Mesothelial cell of epicardium (in vitro differentiated cells): ENCODE measurements at regions not wholly inside any gene's neighbourhood (a gene's known extent, or its start where the extent isn't known, plus 50 kb on each side); places are given as distances from the start of the nearest gene placed in this dataset.

Source experiments
- DNase-seq, 2 experiments: peaks; one replicate each; pipeline ENCODE4 v3.0.0; 2021; ENCODE audit warnings: low spot score in 2 of 2; ENCODE audit not compliant: unreplicated experiment in 2 of 2
- H3K27ac Mint-ChIP-seq: 2 replicates; pipeline ENCODE4 v1.8.0; 2021; ENCODE audit warnings: mixed read lengths
- H3K27me3 Mint-ChIP-seq: 2 replicates; pipeline ENCODE4 v1.8.0; 2021; ENCODE audit warnings: low read depth, mixed read lengths
- H3K36me3 Mint-ChIP-seq: 2 replicates; pipeline ENCODE4 v1.8.0; 2021; ENCODE audit warnings: mixed read lengths
- H3K4me1 Mint-ChIP-seq: 2 replicates; pipeline ENCODE4 v1.8.0; 2021; ENCODE audit warnings: mixed read lengths
- H3K4me3 Mint-ChIP-seq: 2 replicates; pipeline ENCODE4 v1.8.0; 2021; ENCODE audit warnings: mild to moderate bottlenecking, moderate library complexity, mixed read lengths
- H3K9me3 Mint-ChIP-seq: 2 replicates; pipeline ENCODE4 v1.8.0; 2021; ENCODE audit warnings: mixed read lengths
- CTCF ChIP-seq: fragments of 200-600 bp; sonication (generic); IDR thresholded peaks from one replicate; pipeline ENCODE4 v1.5.0; 2021; ENCODE audit warnings: antibody characterized with exemption; ENCODE audit not compliant: unreplicated experiment

GRCh38 chr10:130729876-130730275 is 581.6 kb downstream of the TCERG1L start:
- Mint-ChIP-seq H3K36me3 (no peaks in the 10 kb centered on the region), H3K4me1 (peaks cover 27% of the 10 kb centered on the region), H3K4me3 (no peak overlapping the region), H3K9me3 (no peaks in the 10 kb centered on the region), H3K27me3 (peaks cover 9% of the 10 kb centered on the region), H3K27ac (no peak overlapping the region)
- no peak for DNase-seq
- no peak for TF ChIP-seq CTCF

- no peak for TF ChIP-seq CTCF
- Mint-ChIP-seq H3K9me3 (no peaks in the 10 kb centered on the region), H3K27me3 (peaks cover 31% of the 10 kb centered on the region), H3K4me3 (no peak overlapping the region), H3K36me3 (no peaks in the 10 kb centered on the region), H3K27ac (no peak overlapping the region), H3K4me1 (no peaks in the 10 kb centered on the region)
- DNase-seq, result no peak
Observed at GRCh38 chr10:130737186-130737585, 574.3 kb downstream of the TCERG1L start.

GRCh38 chr10:130737621-130738020 is 573.9 kb downstream of the TCERG1L start:
- TF ChIP-seq CTCF, result no peak
- DNase-seq, result peak; percentile 32 to 70
- no peaks in the 10 kb centered on the region for H3K9me3 Mint-ChIP-seq
- H3K27ac Mint-ChIP-seq, result no peak overlapping the region
- H3K4me3 Mint-ChIP-seq, result no peak overlapping the region
- no peaks in the 10 kb centered on the region for H3K36me3 Mint-ChIP-seq
- H3K27me3 Mint-ChIP-seq, result peaks cover 31% of the 10 kb centered on the region
- no peaks in the 10 kb centered on the region for H3K4me1 Mint-ChIP-seq

- TF ChIP-seq CTCF, result no peak
- Mint-ChIP-seq H3K4me1 (no peaks in the 10 kb centered on the region), H3K4me3 (no peak overlapping the region), H3K27me3 (peaks cover 32% of the 10 kb centered on the region), H3K9me3 (no peaks in the 10 kb centered on the region), H3K36me3 (no peaks in the 10 kb centered on the region), H3K27ac (no peak overlapping the region)
- peak in 1 of 2 experiments; percentile 1 for DNase-seq
Observed at GRCh38 chr10:130739016-130739756, 572.3 kb downstream of the TCERG1L start.

- Mint-ChIP-seq H3K4me1 (no peaks in the 10 kb centered on the region), H3K27ac (no peak overlapping the region), H3K9me3 (no peaks in the 10 kb centered on the region), H3K4me3 (no peak overlapping the region), H3K27me3 (peaks cover 34% of the 10 kb centered on the region), H3K36me3 (no peaks in the 10 kb centered on the region)
- TF ChIP-seq CTCF, result no peak
- peak in 1 of 2 experiments; percentile 7 for DNase-seq
Observed at GRCh38 chr10:130739757-130740145, 571.8 kb downstream of the TCERG1L start.
